ENCODE measurements at regions not wholly inside any gene's neighbourhood (a gene's known extent, or its start where the extent isn't known, plus 50 kb on each side); places are given as distances from the start of the nearest gene placed in this dataset.
"Not testable (repeated sequence)": the region's sequence is repeated elsewhere in the genome, so short reads cannot be mapped to it uniquely, and the experiment has no call there.

DNA sequence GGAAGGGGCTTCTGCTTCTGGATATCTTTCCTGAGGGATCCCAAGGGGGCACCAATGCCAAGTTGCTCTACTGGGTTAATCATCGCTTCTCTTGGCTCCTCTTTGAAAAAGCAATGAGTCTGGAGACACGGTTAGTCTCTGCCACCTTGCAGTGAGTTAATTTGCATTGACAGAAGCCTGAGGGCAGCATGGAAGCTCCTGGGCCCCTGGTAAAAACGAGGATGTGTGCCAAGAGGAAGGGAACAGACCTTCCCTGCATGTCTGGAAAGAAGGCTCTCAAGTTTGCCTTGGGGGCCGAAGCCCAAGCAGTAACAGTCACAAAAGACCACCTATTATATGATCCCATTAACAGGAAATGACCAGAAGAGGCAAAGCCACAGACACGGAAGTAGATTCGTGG lies 86.7 kb downstream of the IRX5 start:
- no peak for DNase-seq

DNA sequence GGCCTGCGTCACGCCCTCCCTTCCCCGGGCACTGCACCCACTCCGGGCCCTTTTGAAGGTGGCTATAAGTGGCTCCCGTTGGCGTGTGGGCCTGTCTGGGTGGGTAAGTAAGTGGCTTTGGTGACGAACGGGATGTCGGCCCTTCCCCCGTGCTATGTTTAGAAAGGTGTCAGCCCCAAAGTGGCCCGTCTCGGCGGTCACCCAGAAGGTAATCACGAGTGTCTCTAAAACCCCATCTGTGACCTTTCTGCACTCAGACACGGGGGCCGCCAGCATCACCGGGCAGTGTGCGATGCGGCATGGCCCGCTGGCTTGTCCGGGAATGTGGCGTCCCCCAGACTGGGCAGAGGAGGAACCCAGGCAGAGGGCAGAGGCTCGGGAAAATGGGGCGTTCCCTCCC lies 88.2 kb downstream of the IRX5 start:
- DNase-seq, result no peak

DNA sequence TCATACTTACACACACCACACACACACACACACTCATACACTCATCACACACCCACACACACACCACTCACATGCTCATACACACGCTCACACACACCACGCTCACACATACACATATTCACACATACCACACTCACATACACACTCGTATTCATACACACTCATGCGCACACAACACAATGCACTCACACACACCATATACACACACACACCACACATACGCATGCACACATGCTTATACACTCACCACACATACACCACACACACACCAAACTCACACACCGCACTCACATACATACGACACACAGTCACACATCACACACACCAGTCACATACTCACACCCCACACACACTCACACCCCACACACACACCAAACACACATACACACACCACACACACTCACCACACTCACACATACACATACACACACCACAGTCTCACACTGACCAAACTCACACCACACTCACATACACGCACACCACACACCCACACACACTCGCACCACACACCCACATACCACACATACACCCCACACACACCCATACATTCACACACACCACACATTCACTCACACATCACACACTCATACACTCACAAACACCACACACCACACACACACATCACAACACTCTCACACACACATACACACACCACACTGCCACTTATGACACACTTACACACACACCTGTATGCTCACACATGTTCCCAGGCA lies 88.9 kb downstream of the IRX5 start:
- no peak for DNase-seq

DNA sequence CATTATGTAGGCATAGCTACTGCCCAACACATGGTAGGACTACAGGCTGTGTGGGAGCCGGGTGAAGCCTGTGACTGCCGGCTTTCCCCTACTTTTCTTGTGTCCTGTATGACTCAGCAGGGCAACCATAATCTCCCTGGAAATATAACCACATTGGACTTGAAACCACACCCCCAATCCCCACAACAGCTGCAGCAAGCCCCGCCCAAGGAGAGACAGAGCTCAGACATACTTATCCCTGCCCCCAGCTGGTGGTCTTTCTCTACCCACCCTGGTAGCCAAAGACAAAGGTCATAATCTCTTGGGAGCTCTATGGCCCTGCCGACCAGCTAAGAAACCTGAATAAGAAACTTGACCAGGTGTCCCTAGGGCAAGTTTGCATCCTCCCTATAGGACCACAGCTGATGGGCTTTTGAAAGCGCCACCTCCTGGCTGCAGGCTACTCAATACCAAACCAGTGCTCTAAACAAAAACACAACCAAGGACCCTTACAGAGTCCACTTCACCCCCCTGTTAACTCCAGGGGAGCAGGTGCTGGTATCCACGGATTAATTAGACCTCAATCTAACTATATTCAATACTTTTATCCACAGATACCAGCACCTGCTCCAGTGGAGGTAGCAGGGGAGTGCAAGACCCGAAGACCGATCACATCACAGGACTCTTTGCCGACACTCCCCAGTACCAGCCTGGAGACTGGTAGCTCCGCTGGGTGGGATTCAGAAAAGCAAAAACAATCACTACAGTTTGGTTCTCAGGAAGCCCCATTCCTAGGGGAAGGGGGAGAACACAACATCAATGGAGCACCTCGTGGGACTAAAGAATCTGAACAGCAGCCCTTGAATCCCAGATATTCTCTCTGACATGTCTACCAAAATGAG lies 91.2 kb downstream of the IRX5 start:
- DNase-seq, result peak; percentile 4

DNA sequence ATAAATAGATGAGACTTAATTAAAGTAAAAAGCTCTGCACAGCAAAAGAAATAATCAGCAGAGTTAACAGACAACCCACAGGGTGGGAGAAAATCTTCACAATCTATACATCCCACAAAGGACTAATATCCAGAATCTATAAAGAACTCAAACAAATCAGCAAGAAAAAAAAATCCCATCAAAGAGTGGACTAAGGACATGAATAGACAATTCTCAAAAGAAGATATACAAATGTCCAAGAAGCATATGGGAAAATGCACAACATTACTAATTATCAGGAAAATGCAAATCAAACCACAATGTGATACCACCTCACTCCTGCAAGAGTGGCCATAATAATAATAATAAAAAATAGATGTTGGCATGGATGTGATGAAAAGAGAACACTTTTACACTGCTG lies 96.6 kb downstream of the IRX5 start:
- not testable (repeated sequence) for DNase-seq

DNA sequence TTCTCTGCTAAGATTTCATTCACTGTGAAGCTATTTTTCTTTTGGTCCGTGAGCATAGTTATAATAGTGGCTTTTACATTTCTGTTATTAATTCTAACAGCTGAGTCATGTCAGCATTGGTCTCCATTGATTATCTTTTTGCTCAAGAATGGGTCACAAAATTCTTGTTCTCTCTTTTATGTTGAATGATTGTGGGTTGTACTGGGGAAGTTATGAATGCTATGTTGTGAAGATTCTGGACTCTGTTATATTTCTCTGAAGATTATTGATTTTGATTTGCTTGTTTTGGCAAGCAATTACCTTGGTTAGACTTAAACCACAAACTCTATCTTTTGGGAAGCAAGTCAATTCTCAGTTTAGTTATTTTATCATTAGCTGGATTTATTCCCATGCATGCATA lies 98.8 kb downstream of the IRX5 start:
- no peak for DNase-seq

DNA sequence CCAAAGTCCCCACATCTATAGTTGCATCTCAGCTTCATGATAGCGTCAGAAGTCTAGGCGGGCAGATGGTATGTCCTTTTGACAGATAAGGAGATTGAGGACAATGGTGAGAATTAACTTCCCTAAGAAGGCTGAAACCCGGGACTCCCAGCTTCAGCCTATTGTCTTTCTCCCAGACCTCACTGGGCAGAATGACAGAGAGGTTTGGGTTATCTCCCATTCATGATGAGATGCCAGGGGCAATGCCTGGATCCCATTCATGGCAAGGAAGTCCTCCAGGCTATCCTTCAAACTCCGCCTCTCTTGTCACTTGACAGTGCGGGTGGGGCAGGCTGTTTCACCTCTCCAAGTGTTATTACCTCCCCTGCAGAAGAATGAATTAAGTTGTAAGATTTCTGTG lies 100.3 kb downstream of the IRX5 start:
- DNase-seq, result no peak

DNA sequence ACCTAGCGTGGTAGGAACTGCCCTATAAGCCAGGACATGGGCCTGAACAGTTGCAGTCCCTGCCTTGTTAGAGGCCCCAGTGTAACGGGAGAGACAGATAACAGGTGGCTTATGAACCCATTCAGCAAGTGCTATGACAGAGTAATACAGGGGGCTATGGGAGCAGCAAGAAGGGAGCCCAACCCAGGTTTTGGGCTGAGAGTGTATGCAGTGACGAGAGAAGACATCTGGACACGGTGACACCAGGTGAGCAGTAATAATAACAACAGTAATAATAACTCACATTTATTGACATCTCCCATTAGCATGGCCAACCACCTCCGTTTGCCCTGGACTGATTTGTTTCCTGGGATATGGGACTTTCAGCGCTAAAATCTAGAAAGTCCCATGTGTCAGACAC lies 100.8 kb downstream of the IRX5 start:
- no peak for DNase-seq

DNA sequence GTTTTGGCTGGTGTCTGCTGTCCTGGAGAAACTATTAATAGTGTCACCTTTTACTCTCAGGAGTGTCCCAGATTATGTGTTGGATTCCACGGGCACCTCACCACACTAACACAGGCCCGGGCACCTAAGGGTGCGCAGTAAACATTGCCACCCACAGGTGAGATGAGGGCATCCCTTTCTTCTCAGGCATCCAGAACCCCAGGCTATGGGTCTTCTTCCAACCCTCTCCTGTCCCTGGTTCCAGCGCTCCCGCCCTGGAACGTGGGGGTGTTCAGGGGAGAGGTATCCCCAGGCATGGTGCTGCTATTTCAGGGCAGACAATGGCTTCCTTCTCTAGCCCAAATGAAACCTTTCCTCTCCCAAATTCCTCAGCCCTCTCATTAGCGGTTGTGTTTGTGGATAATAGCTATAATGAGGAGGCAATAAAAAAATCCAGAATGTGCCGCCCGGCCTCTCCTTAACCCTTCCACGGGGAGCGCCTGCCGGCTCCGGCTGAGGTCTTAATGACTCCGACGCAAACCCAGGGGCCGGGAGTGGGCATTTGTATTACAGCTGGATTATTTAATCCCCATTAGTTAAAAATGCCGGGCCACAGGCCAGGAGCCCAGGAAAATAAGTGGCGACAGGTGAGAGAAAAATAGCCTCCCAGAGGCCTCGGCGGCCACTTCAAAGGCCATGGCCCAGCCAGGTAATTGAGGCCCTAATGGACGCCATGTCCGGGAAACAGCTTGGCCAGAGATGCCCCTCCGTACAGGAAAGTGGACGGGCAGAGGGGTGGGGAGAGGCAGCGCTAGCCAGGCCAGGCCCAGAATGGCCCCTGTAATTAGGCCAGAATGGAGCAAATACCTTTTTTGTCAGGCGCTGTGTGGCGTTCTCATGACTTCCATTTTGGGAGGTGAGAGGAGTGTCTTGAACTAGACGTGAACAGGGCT lies 102.8 kb downstream of the IRX5 start:
- no peak for DNase-seq

DNA sequence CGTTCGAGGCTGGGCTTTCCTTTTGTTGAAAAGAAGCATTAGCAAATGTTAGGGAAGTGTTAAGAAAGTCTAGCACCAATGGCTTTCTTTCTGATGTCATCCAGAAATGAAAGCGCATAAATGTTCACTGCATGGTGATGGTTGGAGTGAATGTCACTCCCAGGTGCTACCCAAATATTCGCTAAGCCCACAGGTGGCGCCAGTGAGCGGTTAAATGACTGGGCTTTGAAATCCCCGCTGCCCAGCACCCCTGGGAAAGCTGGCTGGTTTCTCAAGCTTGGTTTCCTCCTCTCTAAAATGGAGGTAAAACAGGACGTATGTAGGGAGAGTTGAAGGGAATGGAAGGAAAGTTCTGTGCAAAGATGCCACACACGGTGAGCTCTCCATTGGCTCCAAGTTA lies 104.4 kb downstream of the IRX5 start:
- peak; percentile 3 for DNase-seq

DNA sequence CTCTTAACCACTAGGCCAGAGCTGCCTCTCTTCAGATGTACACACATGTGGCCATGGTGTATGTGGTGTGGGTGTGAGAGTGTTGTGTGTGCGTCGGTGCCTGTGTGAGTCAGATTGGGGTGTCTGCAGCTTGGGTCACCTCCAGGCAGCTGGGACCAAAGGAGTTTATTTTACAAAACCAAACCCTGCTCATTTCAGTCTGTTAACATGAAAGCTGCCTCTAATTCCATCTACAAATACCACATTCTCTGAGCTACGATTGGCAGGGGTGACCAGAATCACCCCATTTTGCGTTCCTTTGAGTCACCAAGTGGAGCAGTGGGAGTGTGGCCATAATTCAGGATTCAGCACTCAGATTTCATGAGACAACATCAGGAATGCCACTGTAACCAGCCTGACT lies 105.3 kb downstream of the IRX5 start:
- no peak for DNase-seq

DNA sequence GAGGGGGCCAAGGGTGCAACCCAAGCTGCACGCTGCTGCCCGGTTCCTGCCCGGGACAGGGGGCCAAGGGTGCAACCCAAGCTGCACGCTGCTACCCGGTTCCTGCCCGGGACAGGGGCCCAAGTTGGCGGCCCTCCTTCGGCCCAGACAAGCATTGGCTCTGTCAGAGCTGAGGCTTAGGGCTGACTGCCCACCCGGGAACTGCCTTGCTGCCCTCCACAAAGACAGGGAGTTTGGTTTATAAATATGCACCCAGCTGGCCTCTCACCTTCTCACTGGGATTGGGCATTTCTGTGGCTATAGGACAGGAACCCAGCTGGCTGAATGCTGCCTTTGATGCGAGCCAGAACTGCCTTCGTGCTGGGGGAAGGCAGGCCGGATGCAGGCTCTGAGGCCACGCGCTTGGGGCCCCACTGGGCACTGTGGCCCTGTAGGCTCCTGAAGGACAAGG lies 105.7 kb downstream of the IRX5 start:
- no peak for DNase-seq

DNA sequence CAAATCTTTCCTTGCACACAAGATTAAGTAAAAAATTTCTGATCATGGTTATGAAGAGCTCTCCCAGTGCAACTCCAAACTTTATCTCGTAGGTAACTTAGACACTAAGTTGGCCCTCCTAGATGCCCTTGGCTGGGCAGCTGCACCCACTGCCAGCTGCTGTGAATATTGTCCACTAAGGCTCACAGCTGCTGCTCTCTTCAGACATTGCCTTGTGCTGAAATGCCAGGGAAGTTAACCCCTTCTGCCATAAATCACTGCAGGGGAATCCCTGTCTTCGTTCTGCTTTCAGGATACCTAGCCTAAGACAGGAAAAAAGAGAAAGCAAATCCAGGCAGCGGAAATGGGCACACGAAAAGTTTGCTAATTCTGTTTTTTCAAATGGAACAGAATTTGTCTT lies 106.4 kb downstream of the IRX5 start:
- no peak for DNase-seq

DNA sequence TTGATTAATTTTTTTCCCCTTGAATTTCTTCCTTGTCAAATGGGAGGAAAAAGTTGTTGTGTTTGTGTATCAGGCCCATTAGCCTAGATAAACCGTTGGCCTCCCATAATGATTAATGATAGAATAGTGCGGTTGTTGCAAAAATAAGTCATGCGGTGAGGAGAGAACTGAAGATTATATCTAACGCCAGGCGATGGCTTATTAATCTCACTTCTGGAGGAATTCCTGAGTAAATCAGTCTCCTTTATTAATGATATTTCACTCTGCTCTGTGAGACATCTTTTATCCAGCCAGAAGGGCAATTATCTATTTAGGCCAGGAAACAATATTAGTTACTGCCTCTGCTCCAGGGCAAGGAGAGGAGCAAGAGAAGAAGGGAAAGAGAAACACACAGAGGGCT lies 107.3 kb downstream of the IRX5 start:
- DNase-seq, result no peak

DNA sequence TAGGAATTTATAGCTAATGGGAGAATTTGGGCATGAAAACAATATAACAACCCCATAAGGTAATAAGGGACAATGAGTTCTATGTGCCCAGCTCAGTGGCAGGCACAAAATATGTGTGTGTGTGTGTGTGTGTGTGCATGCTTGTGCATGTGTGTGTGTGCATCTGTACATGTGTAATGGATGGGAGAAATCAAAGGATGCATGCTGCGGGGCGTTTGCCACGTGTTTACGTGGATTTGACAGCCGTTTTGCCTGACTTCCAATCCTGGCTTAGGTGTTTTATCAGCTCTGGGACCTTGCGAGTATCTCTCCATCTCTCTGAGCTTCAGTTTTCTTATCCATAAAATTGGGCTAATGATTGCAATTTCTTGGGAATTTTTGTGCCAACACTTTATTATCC lies 108.4 kb downstream of the IRX5 start:
- DNase-seq, result no peak

DNA sequence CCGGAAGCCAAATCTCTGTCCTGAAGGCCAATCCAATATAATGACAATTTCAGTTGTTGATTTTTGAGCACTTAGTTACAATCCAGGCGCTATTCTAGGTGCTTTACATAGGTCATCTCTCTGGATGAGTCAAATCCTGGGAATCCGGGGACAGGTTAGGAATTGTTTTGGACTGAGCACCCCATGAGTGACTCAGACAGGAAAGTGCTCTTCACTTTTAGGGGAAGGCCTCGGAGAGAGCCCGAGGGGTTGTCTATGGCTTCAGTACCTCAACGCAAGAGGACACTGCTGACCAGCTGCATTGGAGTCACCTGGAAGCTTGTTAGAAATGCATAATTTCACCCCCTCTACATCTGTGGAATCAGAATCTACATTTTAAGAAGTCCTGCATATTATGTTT lies 108.8 kb downstream of the IRX5 start:
- no peak for DNase-seq

DNA sequence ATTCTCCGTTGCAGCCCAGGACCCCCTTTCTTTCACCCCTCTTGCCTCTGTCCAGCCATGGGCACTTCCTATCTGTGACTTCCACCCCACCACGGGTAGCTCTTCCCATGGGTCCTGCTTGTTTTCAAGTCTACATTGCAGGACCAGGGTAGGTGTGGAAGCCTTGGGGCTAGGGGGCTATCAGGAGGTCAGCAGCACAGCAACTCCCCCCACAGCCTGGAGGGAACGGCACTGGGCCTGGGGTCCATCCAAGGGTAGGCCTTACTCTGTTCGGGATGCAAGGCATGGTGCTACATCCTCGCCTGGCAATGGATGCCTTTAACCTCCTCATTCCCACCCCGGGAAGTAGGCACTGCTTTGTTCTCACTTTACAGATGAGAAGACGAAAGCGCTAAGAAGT lies 109.3 kb downstream of the IRX5 start:
- no peak for DNase-seq

DNA sequence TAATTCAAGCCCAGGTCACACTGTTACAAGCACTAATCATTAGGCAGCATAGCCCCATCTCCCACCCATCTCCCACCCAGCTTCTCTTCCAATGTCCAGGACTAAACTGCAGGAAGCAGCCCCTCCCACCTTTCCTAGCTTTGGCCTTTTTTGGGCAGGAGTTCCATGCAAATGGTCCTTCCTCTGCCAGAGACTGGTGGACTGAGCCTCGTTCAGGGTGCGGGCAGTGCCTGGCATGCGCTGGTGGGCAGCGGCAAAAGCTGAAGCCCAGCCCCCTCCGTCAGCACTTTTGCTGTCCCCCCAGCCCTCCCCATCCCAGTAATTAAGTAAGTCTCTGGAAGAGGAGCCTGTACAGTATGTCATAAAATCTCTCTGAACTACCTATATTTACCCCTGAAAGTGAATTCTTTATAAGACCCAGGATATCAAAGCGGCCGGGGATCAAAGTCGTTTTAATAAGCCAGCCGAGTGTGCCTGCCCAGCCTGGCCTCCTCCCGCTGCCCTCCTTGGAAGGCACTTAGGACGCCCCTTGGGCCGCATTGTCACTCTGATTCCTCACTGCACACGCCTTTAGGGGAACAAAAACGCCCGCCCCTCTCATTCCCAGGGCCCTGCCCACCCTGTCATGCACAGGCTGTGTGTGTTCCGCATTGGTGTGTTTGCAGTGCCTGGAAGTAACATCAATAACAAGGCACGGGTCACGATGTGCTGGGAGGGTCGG lies 109.9 kb downstream of the IRX5 start:
- DNase-seq, result no peak

DNA sequence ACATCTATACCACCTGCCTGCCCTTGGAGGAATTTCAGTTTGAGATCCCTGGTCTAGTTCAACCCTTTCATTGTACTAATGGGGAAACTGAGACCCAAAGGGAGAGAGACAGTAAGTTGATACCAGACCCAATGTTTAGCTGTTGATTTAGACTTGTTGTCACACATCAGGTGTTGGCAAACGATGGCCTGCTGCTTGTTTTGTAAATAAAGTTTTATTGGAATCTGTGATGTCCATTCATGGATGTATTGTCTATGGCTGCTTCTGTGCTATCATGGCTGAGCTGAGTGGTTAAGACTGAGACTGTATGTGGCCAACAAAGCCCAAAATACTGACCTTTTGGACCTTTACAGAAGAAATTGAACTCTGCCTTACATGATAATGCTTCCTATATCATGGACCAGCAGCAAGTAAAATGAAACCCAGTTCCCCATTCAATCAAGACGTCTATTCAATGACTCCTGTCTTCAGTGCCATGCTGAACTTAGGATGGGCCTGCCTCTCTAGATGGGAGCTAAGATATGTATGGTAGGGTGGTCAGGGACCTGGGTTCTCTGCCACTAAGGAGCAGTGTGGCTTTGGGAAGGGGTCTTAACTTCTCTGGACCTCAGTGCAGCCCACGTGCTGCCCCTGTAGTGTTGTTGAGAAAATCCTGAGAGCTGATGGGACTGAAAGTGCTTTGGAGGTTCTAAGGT lies 111.0 kb downstream of the IRX5 start:
- DNase-seq, result no peak

DNA sequence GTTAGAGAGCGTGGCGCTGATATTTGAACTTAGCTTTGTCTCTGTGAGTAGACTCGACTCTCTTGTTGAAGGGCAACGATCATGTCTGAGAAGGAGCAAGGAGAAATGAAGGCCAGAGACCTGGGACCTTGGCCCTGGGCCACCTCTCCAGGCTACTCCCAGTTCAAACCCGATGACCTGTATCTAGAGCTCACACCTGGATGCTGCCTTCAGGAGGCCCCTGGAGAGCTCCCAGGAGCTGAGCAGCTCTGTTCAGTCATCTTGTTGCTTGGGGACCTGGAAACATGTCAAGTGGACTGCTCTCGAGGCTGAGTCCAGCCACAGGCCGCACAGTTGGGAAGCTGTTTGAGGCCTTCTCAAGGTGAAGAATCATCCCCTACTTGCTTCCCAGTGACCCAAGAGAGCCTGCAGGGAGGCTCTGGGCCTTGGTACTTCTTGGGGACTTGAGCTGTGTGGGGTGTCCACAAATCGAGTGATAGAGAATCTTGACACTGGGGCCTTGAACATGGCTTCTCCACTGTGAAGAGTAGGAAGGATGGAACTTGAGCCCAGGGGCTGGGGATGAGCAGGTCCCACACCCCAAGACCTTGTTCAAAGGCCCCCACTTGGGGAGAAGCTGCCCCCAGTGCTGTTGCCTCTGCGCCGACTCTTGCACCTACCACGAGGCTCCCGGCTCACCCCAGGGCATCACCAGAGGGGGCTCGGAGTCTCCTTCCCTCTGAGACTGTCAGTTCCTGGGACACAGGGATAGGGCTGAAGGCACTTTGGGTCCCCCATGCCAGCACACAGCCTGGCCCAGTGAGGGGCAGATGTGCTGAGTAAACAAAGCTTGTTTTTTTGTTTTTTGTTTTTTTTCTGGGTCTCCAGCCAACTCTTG lies 112.1 kb downstream of the IRX5 start:
- no peak for DNase-seq

DNA sequence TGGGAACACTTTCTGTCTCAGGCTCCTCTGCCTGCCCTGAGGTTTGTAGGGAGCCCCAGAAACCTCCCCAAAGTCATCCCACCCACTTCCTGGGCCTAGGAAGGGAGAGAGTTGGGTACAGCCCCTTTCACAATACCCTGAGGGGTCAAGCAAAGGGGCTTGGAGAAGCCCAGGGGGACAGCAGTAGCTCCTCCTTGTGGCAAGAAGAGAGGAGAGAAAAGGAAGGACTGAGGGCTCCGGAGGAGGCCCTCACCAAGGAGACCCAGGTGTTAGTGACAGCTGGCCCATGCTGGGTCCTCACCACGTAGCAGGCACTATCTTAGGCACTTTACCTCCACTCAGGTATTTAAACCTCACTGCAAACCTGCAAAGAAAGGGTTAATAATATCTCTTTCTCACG lies 112.8 kb downstream of the IRX5 start:
- no peak for DNase-seq

All from NCI-H69 (cell line).